ENCODE measurements at regions not wholly inside any gene's neighbourhood (a gene's known extent, or its start where the extent isn't known, plus 50 kb on each side); places are given as distances from the start of the nearest gene placed in this dataset.
"Not testable (repeated sequence)": the region's sequence is repeated elsewhere in the genome, so short reads cannot be mapped to it uniquely, and the experiment has no call there.

- WGBS, 2 experiments (ENCODE audit: low coverage in 1 of 2, low lambda C conversion rate in 2 of 2, missing lambda C conversion rate in 2 of 2) = 94 to 95% methylated on average over 6 of the region's 6 CpGs
- peak overlapping the region; percentile 2; the same call in 1 of the 2 replicates for H3K27ac ChIP-seq
These were observed 180.7 kb upstream of the LMCD1 start for GRCh38 chr3:8320711-8321458.

GRCh38 chr3:8324747-8325146, 176.9 kb upstream of the LMCD1 start:
- peaks cover 11% of the 10 kb centered on the region for H3K27me3 ChIP-seq (replicated peaks; ENCODE audit: insufficient read depth)
- peaks cover 6% of the 10 kb centered on the region; the same call in 1 of the 2 replicates for H3F3A ChIP-seq (ENCODE audit: insufficient read depth)
- peak; percentile 68 for DNase-seq
- 35 to 58% methylated on average over 3 of the region's 3 CpGs for WGBS, 2 experiments (ENCODE audit: low coverage in 1 of 2, low lambda C conversion rate in 2 of 2, missing lambda C conversion rate in 2 of 2)
- H3K4me3 ChIP-seq = no peak overlapping the region
- H3K79me2 ChIP-seq (ENCODE audit: insufficient read depth) = no peaks in the 10 kb centered on the region
- in situ Hi-C loops (cut with MboI) = no loop called here
- H3K9ac ChIP-seq = no peak overlapping the region
- H3K27ac ChIP-seq = no peak overlapping the region
- H3K4me1 ChIP-seq (ENCODE audit: insufficient read depth) = peaks cover 14% of the 10 kb centered on the region
- no peak overlapping the region for H2AFZ ChIP-seq
- TF ChIP-seq EZH2 (IDR thresholded peaks at IDR 0.05; ENCODE audit: insufficient read depth, poor library complexity, severe bottlenecking) = no peak
- TF ChIP-seq EZH2phosphoT487 (IDR thresholded peaks at IDR 0.05; ENCODE audit: insufficient read depth, low read depth) = no peak
- H3K9me3 ChIP-seq (ENCODE audit: low read depth) = no peaks in the 10 kb centered on the region
- no peaks in the 10 kb centered on the region for H3K36me3 ChIP-seq (ENCODE audit: low read depth)
- H3K4me2 ChIP-seq (ENCODE audit: unreplicated experiment) = no peak overlapping the region
- H4K20me1 ChIP-seq (ENCODE audit: insufficient read depth) = no peaks in the 10 kb centered on the region
- H3K9me2 ChIP-seq (ENCODE audit: insufficient read depth) = no peaks in the 10 kb centered on the region

More at GRCh38 chr3:8320711-8321458, 180.7 kb upstream of the LMCD1 start:
- Histone ChIP-seq H3K9me3 (ENCODE audit: low read depth) (no peaks in the 10 kb centered on the region), H3K4me2 (ENCODE audit: unreplicated experiment) (peak overlapping the region; percentile 56), H3K36me3 (ENCODE audit: low read depth) (no peaks in the 10 kb centered on the region), H2AFZ (no peak overlapping the region), H3K4me3 (no peak overlapping the region), H3K27me3 (replicated peaks; ENCODE audit: insufficient read depth) (no peaks in the 10 kb centered on the region), H3F3A (ENCODE audit: insufficient read depth) (peaks cover 9% of the 10 kb centered on the region; the same call in 1 of the 2 replicates), H4K20me1 (ENCODE audit: insufficient read depth) (no peaks in the 10 kb centered on the region), H3K79me2 (ENCODE audit: insufficient read depth) (no peaks in the 10 kb centered on the region), H3K4me1 (ENCODE audit: insufficient read depth) (peaks cover 38% of the 10 kb centered on the region), H3K9me2 (ENCODE audit: insufficient read depth) (no peaks in the 10 kb centered on the region), H3K9ac (no peak overlapping the region)
- TF ChIP-seq EZH2phosphoT487 (IDR thresholded peaks at IDR 0.05; ENCODE audit: insufficient read depth, low read depth) = no peak
- no peak for TF ChIP-seq EZH2 (IDR thresholded peaks at IDR 0.05; ENCODE audit: insufficient read depth, poor library complexity, severe bottlenecking)
- in situ Hi-C loops (cut with MboI) = no loop called here
- no peak for DNase-seq

DNA sequence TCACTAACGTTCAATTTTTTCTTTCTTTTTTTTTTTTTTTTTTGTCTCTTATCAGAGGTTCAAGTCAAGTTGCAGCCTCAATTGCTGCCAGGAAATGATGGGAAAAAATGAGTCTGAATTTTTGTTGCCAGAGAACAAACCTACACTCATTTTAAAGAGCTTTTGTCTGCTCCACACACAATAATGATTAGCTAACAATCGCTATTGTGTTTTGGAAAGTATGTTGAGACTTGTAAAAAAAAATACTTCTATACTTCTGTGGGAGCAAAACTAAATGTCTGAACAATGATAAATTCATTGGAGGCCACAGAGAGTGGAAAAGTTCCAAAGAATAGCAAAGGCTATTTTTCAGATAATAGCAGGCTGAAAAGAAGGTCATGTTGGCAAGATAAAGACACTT, 176.3 kb upstream of the LMCD1 start:
- TF ChIP-seq EZH2 (IDR thresholded peaks at IDR 0.05; ENCODE audit: insufficient read depth, poor library complexity, severe bottlenecking) (no peak), EZH2phosphoT487 (IDR thresholded peaks at IDR 0.05; ENCODE audit: insufficient read depth, low read depth) (no peak)
- Histone ChIP-seq H2AFZ (no peak overlapping the region), H3K4me1 (ENCODE audit: insufficient read depth) (peaks cover 8% of the 10 kb centered on the region), H3K36me3 (ENCODE audit: low read depth) (no peaks in the 10 kb centered on the region), H4K20me1 (ENCODE audit: insufficient read depth) (no peaks in the 10 kb centered on the region), H3K9me3 (ENCODE audit: low read depth) (no peaks in the 10 kb centered on the region), H3F3A (ENCODE audit: insufficient read depth) (peaks cover 2% of the 10 kb centered on the region; the same call in 1 of the 2 replicates), H3K27me3 (replicated peaks; ENCODE audit: insufficient read depth) (peaks cover 11% of the 10 kb centered on the region), H3K9ac (no peak overlapping the region), H3K4me2 (ENCODE audit: unreplicated experiment) (no peak overlapping the region), H3K27ac (no peak overlapping the region), H3K79me2 (ENCODE audit: insufficient read depth) (no peaks in the 10 kb centered on the region), H3K4me3 (no peak overlapping the region), H3K9me2 (ENCODE audit: insufficient read depth) (no peaks in the 10 kb centered on the region)
- DNase-seq = no peak
- in situ Hi-C loops (cut with MboI) = no loop called here
- WGBS, 2 experiments (ENCODE audit: low coverage in 1 of 2, low lambda C conversion rate in 2 of 2, missing lambda C conversion rate in 2 of 2) = 95 to 98% methylated on average over 2 of the region's 2 CpGs

DNA sequence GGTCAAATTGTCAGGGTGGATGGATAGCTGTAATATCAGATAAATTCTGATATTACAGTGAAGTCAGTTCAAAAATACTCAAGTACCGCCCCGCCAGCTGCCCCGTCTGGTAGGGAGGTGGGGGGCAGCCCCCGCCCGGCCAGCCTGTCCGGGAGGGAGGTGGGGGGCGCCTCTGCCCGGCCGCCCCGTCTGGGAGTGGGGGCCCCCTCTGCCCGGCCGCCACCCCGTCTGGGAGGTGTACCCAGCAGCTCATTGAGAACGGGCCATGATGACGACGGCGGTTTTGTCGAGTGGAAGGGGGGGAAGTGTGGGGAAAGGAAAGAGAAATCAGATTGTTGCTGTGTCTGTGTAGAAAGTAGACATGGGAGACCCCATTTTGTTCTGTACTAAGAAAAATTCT, 175.8 kb upstream of the LMCD1 start:
- in situ Hi-C loops (cut with MboI); H4K20me1 ChIP-seq (ENCODE audit: insufficient read depth); H3F3A ChIP-seq (ENCODE audit: insufficient read depth); DNase-seq; H3K79me2 ChIP-seq (ENCODE audit: insufficient read depth); H3K27ac ChIP-seq; H3K9me2 ChIP-seq (ENCODE audit: insufficient read depth); H3K9me3 ChIP-seq (ENCODE audit: low read depth); H3K36me3 ChIP-seq (ENCODE audit: low read depth); H3K9ac ChIP-seq; H2AFZ ChIP-seq; H3K4me3 ChIP-seq; H3K4me2 ChIP-seq (ENCODE audit: unreplicated experiment); H3K4me1 ChIP-seq (ENCODE audit: insufficient read depth): not testable (repeated sequence)
- 69 to 75% methylated on average over 4 to 18 of the region's 18 CpGs for WGBS, 2 experiments (ENCODE audit: low coverage in 1 of 2, low lambda C conversion rate in 2 of 2, missing lambda C conversion rate in 2 of 2)
- peaks cover 11% of the 10 kb centered on the region for H3K27me3 ChIP-seq (replicated peaks; ENCODE audit: insufficient read depth)

Measured in GM23248 (cell line).